GM23248 (cell line): ENCODE measurements at regions not wholly inside any gene's neighbourhood (a gene's known extent, or its start where the extent isn't known, plus 50 kb on each side); places are given as distances from the start of the nearest gene placed in this dataset.
"Not testable (repeated sequence)": the region's sequence is repeated elsewhere in the genome, so short reads cannot be mapped to it uniquely, and the experiment has no call there.

Experiments
- DNase-seq: peaks from one replicate; pipeline ENCODE4 v3.0.0-alpha.2; 2015
- H2AFZ ChIP-seq: fragments of 200-600 bp; sonication (generic); 2 replicates; pipeline ENCODE4 v1.6.1; 2016; ENCODE audit warnings: antibody characterized with exemption
- H3F3A ChIP-seq: fragments of 200-600 bp; sonication (generic); 2 replicates; pipeline ENCODE4 v1.6.1; 2016; ENCODE audit warnings: mild to moderate bottlenecking, antibody characterized with exemption, mixed run types; ENCODE audit not compliant: insufficient read depth
- H3K27ac ChIP-seq: fragments of 200-600 bp; sonication (generic); 2 replicates; pipeline ENCODE4 v1.5.1; 2016; ENCODE audit warnings: mild to moderate bottlenecking
- H3K27me3 ChIP-seq: fragments of 200-600 bp; sonication (generic); replicated peaks from 2 replicates; pipeline ENCODE4 v1.6.1; 2016; ENCODE audit warnings: mild to moderate bottlenecking; ENCODE audit not compliant: insufficient read depth
- H3K36me3 ChIP-seq: fragments of 200-600 bp; sonication (generic); 2 replicates; pipeline ENCODE4 v1.6.1; 2016; ENCODE audit warnings: low read depth, mild to moderate bottlenecking
- H3K4me1 ChIP-seq: fragments of 200-600 bp; sonication (generic); 2 replicates; pipeline ENCODE4 v1.6.1; 2016; ENCODE audit warnings: mild to moderate bottlenecking; ENCODE audit not compliant: insufficient read depth
- H3K4me2 ChIP-seq: fragments of 200-600 bp; sonication (generic); one replicate; pipeline ENCODE4 v1.6.1; 2016; ENCODE audit warnings: mild to moderate bottlenecking; ENCODE audit not compliant: unreplicated experiment
- H3K4me3 ChIP-seq: fragments of 200-600 bp; sonication (generic); 2 replicates; pipeline ENCODE4 v1.5.1; 2016; ENCODE audit warnings: mild to moderate bottlenecking
- H3K79me2 ChIP-seq: fragments of 200-600 bp; sonication (generic); 2 replicates; pipeline ENCODE4 v1.6.1; 2016; ENCODE audit warnings: mild to moderate bottlenecking; ENCODE audit not compliant: insufficient read depth
- H3K9ac ChIP-seq: fragments of 200-600 bp; sonication (generic); 2 replicates; pipeline ENCODE4 v1.6.1; 2016; ENCODE audit warnings: mild to moderate bottlenecking
- H3K9me2 ChIP-seq: fragments of 200-600 bp; sonication (generic); 2 replicates; pipeline ENCODE4 v1.6.1; 2016; ENCODE audit warnings: mixed run types, mild to moderate bottlenecking, moderate library complexity; ENCODE audit not compliant: insufficient read depth
- H3K9me3 ChIP-seq: fragments of 200-600 bp; sonication (generic); one replicate; pipeline ENCODE4 v1.6.1; 2017; ENCODE audit warnings: low read depth
- H4K20me1 ChIP-seq: fragments of 200-600 bp; sonication (generic); 2 replicates; pipeline ENCODE4 v1.6.0; 2016; ENCODE audit not compliant: insufficient read depth
- EZH2 ChIP-seq: fragments of 200-600 bp; sonication (generic); IDR thresholded peaks from 2 replicates; pipeline ENCODE4 v1.6.1; 2018; ENCODE audit warnings: antibody characterized with exemption, mild to moderate bottlenecking; ENCODE audit not compliant: insufficient read depth, poor library complexity, severe bottlenecking
- EZH2phosphoT487 ChIP-seq: fragments of 200-600 bp; sonication (generic); IDR thresholded peaks from 2 replicates; pipeline ENCODE4 v1.6.1; 2018; ENCODE audit warnings: antibody characterized with exemption, moderate library complexity, mild to moderate bottlenecking, low read depth; ENCODE audit not compliant: insufficient read depth
- WGBS, 2 experiments: methylation state at CpG; one replicate each; pipeline ENCODE4 v1.1.6; 2015 to 2017; ENCODE audit warnings: low lambda C conversion rate in 2 of 2, low coverage in 1 of 2; ENCODE audit errors: missing lambda C conversion rate in 2 of 2; 5-methylcytosine and 5-hydroxymethylcytosine counted together
- in situ Hi-C: fragments of 300-500 bp; cut with MboI; formaldehyde crosslinking; loops from 2 replicates; pipeline ENCODE4 v1.15.0; 2020

- H2AFZ ChIP-seq = no peak overlapping the region
- no peaks in the 10 kb centered on the region for H3K9me2 ChIP-seq
- H3K4me1 ChIP-seq = no peaks in the 10 kb centered on the region
- 51 to 58% methylated on average over 12 to 21 of the region's 21 CpGs for WGBS, 2 experiments
- H3K4me2 ChIP-seq = no peak overlapping the region
- peaks cover 74% of the 10 kb centered on the region for H3K27me3 ChIP-seq
- no peaks in the 10 kb centered on the region for H3F3A ChIP-seq
- in situ Hi-C loops = no loop called here
- no peaks in the 10 kb centered on the region for H3K9me3 ChIP-seq
- no peaks in the 10 kb centered on the region for H4K20me1 ChIP-seq
- TF ChIP-seq EZH2phosphoT487 (no peak), EZH2 (peak; percentile 46)
- no peaks in the 10 kb centered on the region for H3K79me2 ChIP-seq
- H3K36me3 ChIP-seq = no peaks in the 10 kb centered on the region
- no peak for DNase-seq
- H3K9ac ChIP-seq = no peak overlapping the region
- no peak overlapping the region for H3K4me3 ChIP-seq
- no peak overlapping the region for H3K27ac ChIP-seq
These were observed 65.5 kb upstream of the WNT4 start for GRCh38 chr1:22208268-22208972.

DNA sequence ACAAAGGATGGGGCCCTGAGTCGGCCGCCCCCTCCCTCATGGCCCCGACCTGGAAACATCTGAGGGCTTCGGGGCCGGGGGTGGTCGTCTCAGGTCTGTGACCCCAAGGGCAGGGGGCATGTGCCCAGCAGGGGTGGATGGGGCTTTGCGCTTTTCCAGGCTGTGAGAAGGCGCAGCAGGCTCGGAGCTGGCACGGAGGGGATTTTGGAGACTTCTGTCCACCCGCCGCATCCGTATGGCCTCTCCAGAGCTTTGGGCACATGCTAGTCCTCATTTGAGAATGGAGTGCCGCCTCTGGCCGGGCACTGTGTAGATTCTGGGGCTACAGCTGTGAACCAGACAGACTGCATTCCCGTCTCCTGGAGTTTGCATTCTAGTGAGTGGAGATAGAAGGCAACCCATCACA, 66.1 kb upstream of the WNT4 start:
- no peak overlapping the region for H3K4me2 ChIP-seq
- no peak overlapping the region for H3K9ac ChIP-seq
- TF ChIP-seq EZH2 = no peak
- no peak for TF ChIP-seq EZH2phosphoT487
- H3K4me1 ChIP-seq = no peaks in the 10 kb centered on the region
- no peaks in the 10 kb centered on the region for H3F3A ChIP-seq
- no peaks in the 10 kb centered on the region for H3K9me3 ChIP-seq
- 83 to 84% methylated on average over 15 to 16 of the region's 16 CpGs for WGBS, 2 experiments
- H3K79me2 ChIP-seq = no peaks in the 10 kb centered on the region
- H2AFZ ChIP-seq = no peak overlapping the region
- H4K20me1 ChIP-seq = no peaks in the 10 kb centered on the region
- DNase-seq = no peak
- no peak overlapping the region for H3K4me3 ChIP-seq
- H3K27ac ChIP-seq = no peak overlapping the region
- in situ Hi-C loops = no loop called here
- no peaks in the 10 kb centered on the region for H3K36me3 ChIP-seq
- peaks cover 73% of the 10 kb centered on the region for H3K27me3 ChIP-seq
- H3K9me2 ChIP-seq = no peaks in the 10 kb centered on the region

DNA sequence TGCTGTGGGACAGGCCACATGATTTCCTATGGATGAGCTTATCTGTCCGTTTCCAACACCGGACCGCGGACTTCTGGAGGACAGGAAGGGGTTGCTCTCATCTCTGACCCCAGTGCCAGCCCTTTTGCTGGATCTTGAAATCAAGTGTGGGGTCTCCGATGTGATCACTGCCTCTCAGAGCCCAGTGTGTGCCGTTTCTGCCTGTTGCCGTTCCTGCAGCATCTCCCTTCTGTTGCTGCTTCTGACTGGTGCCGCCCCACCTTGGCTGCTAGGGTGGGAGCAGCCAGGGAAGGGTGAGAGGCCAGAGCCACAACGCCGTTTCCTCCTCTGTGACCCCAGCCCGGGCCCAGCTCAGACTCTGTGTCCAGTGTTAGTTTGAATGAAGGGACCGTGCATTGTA, 67.3 kb upstream of the WNT4 start:
- Histone ChIP-seq H3K9me3 (no peaks in the 10 kb centered on the region), H4K20me1 (no peaks in the 10 kb centered on the region), H3K79me2 (no peaks in the 10 kb centered on the region), H3K4me2 (no peak overlapping the region), H3K9me2 (no peaks in the 10 kb centered on the region), H3F3A (no peaks in the 10 kb centered on the region), H3K27me3 (peaks cover 71% of the 10 kb centered on the region), H3K4me1 (no peaks in the 10 kb centered on the region), H3K27ac (no peak overlapping the region), H2AFZ (no peak overlapping the region), H3K4me3 (no peak overlapping the region), H3K36me3 (no peaks in the 10 kb centered on the region), H3K9ac (no peak overlapping the region)
- TF ChIP-seq EZH2phosphoT487 (no peak), EZH2 (no peak)
- DNase-seq = no peak
- in situ Hi-C loops = no loop called here
- 74 to 80% methylated on average over 12 of the region's 12 CpGs for WGBS, 2 experiments

DNA sequence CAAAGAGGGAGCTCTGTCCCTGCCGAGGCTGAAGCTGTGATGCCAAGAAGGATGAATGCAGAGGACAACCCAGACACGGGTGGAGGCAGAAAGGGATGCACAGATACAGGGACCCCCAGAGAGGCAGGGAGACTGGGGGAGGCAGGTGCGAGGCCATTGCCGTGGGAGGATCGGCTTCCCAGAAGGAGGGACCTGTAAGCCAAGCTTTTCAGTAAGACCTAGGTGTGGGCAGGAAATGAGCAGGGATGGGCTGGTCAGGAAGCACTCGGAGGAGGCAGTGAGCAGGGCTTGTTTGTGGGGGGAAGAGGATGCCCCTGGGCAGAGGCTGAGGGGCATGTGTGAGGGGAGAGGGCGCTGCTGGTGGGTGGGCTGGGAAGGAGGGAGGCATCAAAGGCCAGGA, 67.7 kb upstream of the WNT4 start:
- no peak overlapping the region for H3K9ac ChIP-seq
- no peaks in the 10 kb centered on the region for H3F3A ChIP-seq
- no peaks in the 10 kb centered on the region for H3K36me3 ChIP-seq
- H3K9me3 ChIP-seq = no peaks in the 10 kb centered on the region
- H3K4me3 ChIP-seq = no peak overlapping the region
- no peaks in the 10 kb centered on the region for H3K4me1 ChIP-seq
- H3K27me3 ChIP-seq = peaks cover 76% of the 10 kb centered on the region
- no peaks in the 10 kb centered on the region for H3K79me2 ChIP-seq
- in situ Hi-C loops = no loop called here
- whole genome bisulfite sequencing, 2 experiments = 60 to 63% methylated on average over 5 to 7 of the region's 7 CpGs
- H3K27ac ChIP-seq = no peak overlapping the region
- TF ChIP-seq EZH2phosphoT487 (no peak), EZH2 (no peak)
- no peaks in the 10 kb centered on the region for H3K9me2 ChIP-seq
- H3K4me2 ChIP-seq = no peak overlapping the region
- DNase-seq = no peak
- H2AFZ ChIP-seq = no peak overlapping the region
- H4K20me1 ChIP-seq = no peaks in the 10 kb centered on the region

- DNase-seq, H3K9ac ChIP-seq, H4K20me1 ChIP-seq, H3K9me2 ChIP-seq, H3K4me3 ChIP-seq, H3K36me3 ChIP-seq, H3K4me2 ChIP-seq, in situ Hi-C loops, H3K4me1 ChIP-seq, H2AFZ ChIP-seq, H3K27ac ChIP-seq, H3K9me3 ChIP-seq, H3F3A ChIP-seq, H3K79me2 ChIP-seq: not testable (repeated sequence)
- 69 to 79% methylated on average over 6 of the region's 6 CpGs for WGBS, 2 experiments
- H3K27me3 ChIP-seq = peaks cover 82% of the 10 kb centered on the region
These were observed 68.6 kb upstream of the WNT4 start for GRCh38 chr1:22211459-22211858.
